ENCODE measurements at regions not wholly inside any gene's neighbourhood (a gene's known extent, or its start where the extent isn't known, plus 50 kb on each side); places are given as distances from the start of the nearest gene placed in this dataset.

- Histone ChIP-seq H3K4me3 (no peak overlapping the region), H3K9me3 (no peaks in the 10 kb centered on the region), H3K36me3 (no peaks in the 10 kb centered on the region), H3K27ac (no peak overlapping the region), H3K27me3 (no peaks in the 10 kb centered on the region), H3K4me1 (no peaks in the 10 kb centered on the region)
- intact Hi-C loops (cut with DNase I) = no loop called here
- WGBS (ENCODE audit: insufficient coverage, low coverage, low lambda C conversion rate, missing lambda C conversion rate) = 58% methylated on average over 6 of the region's 6 CpGs
- TF ChIP-seq POLR2A (IDR thresholded peaks at IDR 0.05) = no peak
- TF ChIP-seq CTCF (IDR thresholded peaks at IDR 0.05) = no peak
- no peak for ATAC-seq
- DNase-seq = no peak
Observed at GRCh38 chr20:16212790-16213189, 360.5 kb downstream of the KIF16B start.

GRCh38 chr20:16209951-16210361 lies 363.3 kb downstream of the KIF16B start:
- Histone ChIP-seq H3K27ac (no peak overlapping the region), H3K36me3 (no peaks in the 10 kb centered on the region), H3K27me3 (no peaks in the 10 kb centered on the region), H3K4me3 (no peak overlapping the region), H3K4me1 (no peaks in the 10 kb centered on the region), H3K9me3 (no peaks in the 10 kb centered on the region)
- intact Hi-C loops (cut with DNase I) = no loop called here
- ATAC-seq (no peak), DNase-seq (no peak)
- WGBS (ENCODE audit: insufficient coverage, low coverage, low lambda C conversion rate, missing lambda C conversion rate) = 63% methylated on average over 4 of the region's 4 CpGs
- TF ChIP-seq CTCF (IDR thresholded peaks at IDR 0.05) = no peak
- TF ChIP-seq POLR2A (IDR thresholded peaks at IDR 0.05) = no peak

- no peaks in the 10 kb centered on the region for H3K9me3 ChIP-seq
- ATAC-seq = no peak
- 76% methylated on average over 2 of the region's 2 CpGs for WGBS (ENCODE audit: insufficient coverage, low coverage, low lambda C conversion rate, missing lambda C conversion rate)
Observed at GRCh38 chr20:16209357-16209756, 363.9 kb downstream of the KIF16B start.

GRCh38 chr20:16208443-16208842 lies 364.8 kb downstream of the KIF16B start:
- no peak for TF ChIP-seq POLR2A (IDR thresholded peaks at IDR 0.05)
- no peak for TF ChIP-seq CTCF (IDR thresholded peaks at IDR 0.05)
- DNase-seq (no peak), ATAC-seq (no peak)
- Histone ChIP-seq H3K27ac (no peak overlapping the region), H3K27me3 (no peaks in the 10 kb centered on the region), H3K4me3 (no peak overlapping the region), H3K9me3 (no peaks in the 10 kb centered on the region), H3K36me3 (no peaks in the 10 kb centered on the region), H3K4me1 (no peaks in the 10 kb centered on the region)
- intact Hi-C loops (cut with DNase I) = no loop called here
- WGBS (ENCODE audit: insufficient coverage, low coverage, low lambda C conversion rate, missing lambda C conversion rate) = 70% methylated on average over 3 of the region's 4 CpGs

More at GRCh38 chr20:16209357-16209756, 363.9 kb downstream of the KIF16B start:
- Histone ChIP-seq H3K4me1 (no peaks in the 10 kb centered on the region), H3K4me3 (no peak overlapping the region), H3K36me3 (no peaks in the 10 kb centered on the region), H3K27ac (no peak overlapping the region), H3K27me3 (no peaks in the 10 kb centered on the region)
- no peak for TF ChIP-seq POLR2A (IDR thresholded peaks at IDR 0.05)
- no peak for TF ChIP-seq CTCF (IDR thresholded peaks at IDR 0.05)
- DNase-seq = no peak
- intact Hi-C loops (cut with DNase I) = no loop called here

GRCh38 chr20:16206817-16207216 lies 366.4 kb downstream of the KIF16B start:
- TF ChIP-seq POLR2A (IDR thresholded peaks at IDR 0.05) (no peak), CTCF (IDR thresholded peaks at IDR 0.05) (no peak)
- H3K36me3 ChIP-seq = no peaks in the 10 kb centered on the region
- no peaks in the 10 kb centered on the region for H3K4me1 ChIP-seq
- no peak overlapping the region for H3K27ac ChIP-seq
- DNase-seq (no peak), ATAC-seq (no peak)
- H3K27me3 ChIP-seq = no peaks in the 10 kb centered on the region
- no peak overlapping the region for H3K4me3 ChIP-seq
- 42% methylated on average over 3 of the region's 3 CpGs for WGBS (ENCODE audit: insufficient coverage, low coverage, low lambda C conversion rate, missing lambda C conversion rate)
- no peaks in the 10 kb centered on the region for H3K9me3 ChIP-seq
- intact Hi-C loops (cut with DNase I) = no loop called here
